DND-41 (cell line): ENCODE measurements at regions not wholly inside any gene's neighbourhood (a gene's known extent, or its start where the extent isn't known, plus 50 kb on each side); places are given as distances from the start of the nearest gene placed in this dataset.

Experiments
- EZH2 ChIP-seq: IDR thresholded peaks from 3 replicates; pipeline ENCODE4 v1.6.1; 2012; ENCODE audit warnings: borderline replicate concordance, low read depth, mild to moderate bottlenecking, moderate library complexity, low read length, inconsistent platforms; ENCODE audit not compliant: severe bottlenecking
- TF ChIP-seq, protein P1 (sequence below): IDR thresholded peaks from 2 replicates; pipeline ENCODE4 v1.5.1; 2012; ENCODE audit warnings: borderline replicate concordance, low read length, moderate library complexity, mild to moderate bottlenecking; ENCODE audit not compliant: poor library complexity, severe bottlenecking; ENCODE audit errors: extremely low read depth

DNA sequence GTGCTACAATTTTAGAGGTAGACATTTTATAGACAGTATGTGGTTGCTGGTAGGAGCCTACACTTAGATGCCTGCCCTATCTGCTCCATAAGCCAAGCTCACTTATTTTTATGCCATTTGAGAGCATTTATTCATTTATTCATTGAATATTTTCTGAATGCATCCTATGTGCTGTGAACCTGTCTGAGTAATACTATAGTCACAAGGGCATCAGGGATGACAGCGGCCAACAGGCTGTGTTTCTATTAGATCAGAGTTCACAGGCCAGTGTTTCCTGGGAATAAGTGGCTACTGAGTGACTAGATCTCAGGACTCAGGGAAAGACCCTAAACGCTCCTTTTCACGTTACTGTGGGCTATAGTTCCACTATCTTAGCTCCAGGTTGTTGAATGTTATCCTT lies 235.2 kb upstream of the MSX2 start:
- TF ChIP-seq, protein P1, sequence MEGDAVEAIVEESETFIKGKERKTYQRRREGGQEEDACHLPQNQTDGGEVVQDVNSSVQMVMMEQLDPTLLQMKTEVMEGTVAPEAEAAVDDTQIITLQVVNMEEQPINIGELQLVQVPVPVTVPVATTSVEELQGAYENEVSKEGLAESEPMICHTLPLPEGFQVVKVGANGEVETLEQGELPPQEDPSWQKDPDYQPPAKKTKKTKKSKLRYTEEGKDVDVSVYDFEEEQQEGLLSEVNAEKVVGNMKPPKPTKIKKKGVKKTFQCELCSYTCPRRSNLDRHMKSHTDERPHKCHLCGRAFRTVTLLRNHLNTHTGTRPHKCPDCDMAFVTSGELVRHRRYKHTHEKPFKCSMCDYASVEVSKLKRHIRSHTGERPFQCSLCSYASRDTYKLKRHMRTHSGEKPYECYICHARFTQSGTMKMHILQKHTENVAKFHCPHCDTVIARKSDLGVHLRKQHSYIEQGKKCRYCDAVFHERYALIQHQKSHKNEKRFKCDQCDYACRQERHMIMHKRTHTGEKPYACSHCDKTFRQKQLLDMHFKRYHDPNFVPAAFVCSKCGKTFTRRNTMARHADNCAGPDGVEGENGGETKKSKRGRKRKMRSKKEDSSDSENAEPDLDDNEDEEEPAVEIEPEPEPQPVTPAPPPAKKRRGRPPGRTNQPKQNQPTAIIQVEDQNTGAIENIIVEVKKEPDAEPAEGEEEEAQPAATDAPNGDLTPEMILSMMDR: no peak
- no peak for TF ChIP-seq EZH2
